A549 (cell line): ENCODE measurements at regions not wholly inside any gene's neighbourhood (a gene's known extent, or its start where the extent isn't known, plus 50 kb on each side); places are given as distances from the start of the nearest gene placed in this dataset.
A peak's percentile ranks its signal among the peaks of the same experiment; 100 is the strongest.
"Not testable (repeated sequence)": the region's sequence is repeated elsewhere in the genome, so short reads cannot be mapped to it uniquely, and the experiment has no call there.

Source experiments
- ATAC-seq, 2 experiments: fragments of 200-7000 bp in 1 of 2; fragments of >200 bp in 1 of 2; cut with Nextera tagmentation in 1 of 2; cut with Tn5 transposase in 1 of 2; 3 replicates each; pipeline versions ENCODE4 v1.8.0 to v1.9.1; 2018 to 2020; ENCODE audit warnings: mild to moderate bottlenecking in 1 of 2, moderate library complexity in 1 of 2
- CTCF ChIA-PET: fragments of 300-600 bp; sonication (Branson Sonifier 250); formaldehyde crosslinking; extraction: SDS; loops from one replicate; lab custom pipeline; 2021; ENCODE audit warnings: antibody characterized with exemption, inconsistent platforms; lab: Yijun Ruan, JAX
- POLR2A ChIA-PET: fragments of 350-600 bp; formaldehyde crosslinking; extraction: SDS; loops from one replicate; lab custom pipeline; 2021; ENCODE audit warnings: antibody characterized with exemption, inconsistent platforms; lab: Yijun Ruan, JAX
- DNase-seq, 2 experiments: peaks; one replicate each; pipeline versions ENCODE4 v3.0.0 to v3.0.0-alpha.2; 2011 to 2016; ENCODE audit warnings: low read depth in 1 of 2, low spot score in 1 of 2
- FAIRE-seq: peaks from 2 replicates; lab custom pipeline; 2011; peaks lifted over from hg19 to GRCh38; lab: Jason Lieb, UNC
- H3K27ac ChIP-seq, 2 experiments: fragments of >200 bp; sonication (Bioruptor Twin); formaldehyde crosslinking; 3 replicates each; pipeline ENCODE4 v1.5.1; 2016 to 2017
- H3K4me1 ChIP-seq: fragments of >200 bp; sonication (Bioruptor Twin); formaldehyde crosslinking; 3 replicates; pipeline ENCODE4 v1.6.1; 2016
- H3K4me2 ChIP-seq: fragments of >200 bp; sonication (Bioruptor Twin); formaldehyde crosslinking; 3 replicates; pipeline ENCODE4 v1.6.1; 2016
- H3K4me3 ChIP-seq: fragments of >200 bp; sonication (Bioruptor Twin); formaldehyde crosslinking; 3 replicates; pipeline ENCODE4 v1.5.1; 2016
- H3K9me3 ChIP-seq: fragments of >200 bp; sonication (Bioruptor Twin); formaldehyde crosslinking; 3 replicates; pipeline ENCODE4 v1.6.1; 2016
- BHLHE40 ChIP-seq: IDR thresholded peaks from 2 replicates; pipeline ENCODE4 v1.6.1; 2012; ENCODE audit warnings: low read depth, low read length, inconsistent platforms
- CBX8 ChIP-seq: fragments of 200-600 bp; sonication (generic); IDR thresholded peaks from 2 replicates; pipeline ENCODE4 v1.6.1; 2016
- CHD2 ChIP-seq: fragments of 150-350 bp; IDR thresholded peaks from 2 replicates; pipeline ENCODE4 v1.6.1; 2014; ENCODE audit warnings: low read length; ENCODE audit not compliant: partially characterized antibody
- CHD4 ChIP-seq: fragments of 200-600 bp; sonication (generic); IDR thresholded peaks from 2 replicates; pipeline ENCODE4 v1.6.1; 2016; ENCODE audit warnings: antibody characterized with exemption, mild to moderate bottlenecking, borderline replicate concordance
- EHMT2 ChIP-seq: fragments of 200-600 bp; sonication (generic); IDR thresholded peaks from 2 replicates; pipeline ENCODE4 v1.6.1; 2016; ENCODE audit warnings: antibody characterized with exemption, low read depth, mild to moderate bottlenecking, moderate library complexity
- ESRRA ChIP-seq: fragments of 150-350 bp; IDR thresholded peaks from 2 replicates; pipeline ENCODE4 v1.6.1; 2014; ENCODE audit warnings: mild to moderate bottlenecking, low read length, borderline replicate concordance
- FOXS1 ChIP-seq: fragments of 250-450 bp; sonication (Bioruptor Pico); IDR thresholded peaks from 2 replicates; pipeline ENCODE4 v1.5.0; 2020; ENCODE audit warnings: mild to moderate bottlenecking, moderate library complexity
- HDAC2 ChIP-seq: fragments of 200-600 bp; sonication (generic); IDR thresholded peaks from 2 replicates; pipeline ENCODE4 v1.6.1; 2016
- HEYL ChIP-seq: fragments of 250-450 bp; sonication (Bioruptor Pico); IDR thresholded peaks from 2 replicates; pipeline ENCODE4 v1.8.0; 2021; ENCODE audit warnings: mild to moderate bottlenecking, moderate library complexity
- HOXA7 ChIP-seq: fragments of 250-450 bp; sonication (Bioruptor Pico); IDR thresholded peaks from 2 replicates; pipeline ENCODE4 v1.5.0; 2020; ENCODE audit warnings: mild to moderate bottlenecking, moderate library complexity
- HOXB5 ChIP-seq: fragments of 250-450 bp; sonication (Bioruptor Pico); IDR thresholded peaks from 2 replicates; pipeline ENCODE4 v1.5.0; 2020; ENCODE audit warnings: mild to moderate bottlenecking, moderate library complexity
- JUN ChIP-seq, 2 experiments: fragments of >200 bp; sonication (Bioruptor Twin); formaldehyde crosslinking; IDR thresholded peaks; 2 replicates in 1 of 2; 3 replicates in 1 of 2; pipeline ENCODE4 v1.6.1; 2016 to 2017
- JUNB ChIP-seq: fragments of >200 bp; sonication (Bioruptor Twin); formaldehyde crosslinking; IDR thresholded peaks from 2 replicates; pipeline ENCODE4 v1.6.1; 2016
- KDM5A ChIP-seq: fragments of 200-600 bp; sonication (generic); IDR thresholded peaks from 2 replicates; pipeline ENCODE4 v1.6.1; 2016; ENCODE audit warnings: antibody characterized with exemption, mild to moderate bottlenecking
- MAFK ChIP-seq: fragments of 450-650 bp; IDR thresholded peaks from 2 replicates; pipeline ENCODE4 v1.6.1; 2014; ENCODE audit not compliant: partially characterized antibody
- NPAS2 ChIP-seq: fragments of 250-450 bp; sonication (Bioruptor Pico); IDR thresholded peaks from 2 replicates; pipeline ENCODE4 v1.8.0; 2022; ENCODE audit warnings: mild to moderate bottlenecking, moderate library complexity, borderline replicate concordance
- NR3C1 ChIP-seq: fragments of >200 bp; sonication (Bioruptor Twin); formaldehyde crosslinking; IDR thresholded peaks from 3 replicates; pipeline ENCODE4 v1.6.1; 2017
- PHF8 ChIP-seq: fragments of 200-600 bp; sonication (generic); IDR thresholded peaks from 2 replicates; pipeline ENCODE4 v1.6.1; 2016; ENCODE audit warnings: low read depth, mild to moderate bottlenecking, antibody characterized with exemption, moderate library complexity, borderline replicate concordance
- RNF2 ChIP-seq: fragments of 200-600 bp; sonication (generic); IDR thresholded peaks from 2 replicates; pipeline ENCODE4 v1.6.1; 2016; ENCODE audit warnings: low read depth, mild to moderate bottlenecking, antibody characterized with exemption, moderate library complexity, borderline replicate concordance
- SMC3 ChIP-seq: fragments of >200 bp; sonication (Bioruptor Twin); formaldehyde crosslinking; IDR thresholded peaks from 3 replicates; pipeline ENCODE4 v1.6.1; 2018; ENCODE audit warnings: inconsistent platforms
- TP53 ChIP-seq: fragments of 250-450 bp; sonication (Bioruptor Pico); IDR thresholded peaks from 2 replicates; pipeline ENCODE4 v1.5.0; 2021; ENCODE audit warnings: mild to moderate bottlenecking, moderate library complexity
- WGBS: methylation state at CpG from one replicate; pipeline ENCODE4 v1.1.6; 2017; ENCODE audit errors: missing lambda C conversion rate; 5-methylcytosine and 5-hydroxymethylcytosine counted together
- TF ChIP-seq, protein P1 (sequence below): fragments of >200 bp; sonication (Bioruptor Twin); formaldehyde crosslinking; IDR thresholded peaks from 3 replicates; pipeline ENCODE4 v1.5.1; 2016
- TF ChIP-seq, protein P2 (sequence below): fragments of >200 bp; sonication (Bioruptor Twin); formaldehyde crosslinking; IDR thresholded peaks from 3 replicates; pipeline ENCODE4 v1.6.1; 2016

DNA sequence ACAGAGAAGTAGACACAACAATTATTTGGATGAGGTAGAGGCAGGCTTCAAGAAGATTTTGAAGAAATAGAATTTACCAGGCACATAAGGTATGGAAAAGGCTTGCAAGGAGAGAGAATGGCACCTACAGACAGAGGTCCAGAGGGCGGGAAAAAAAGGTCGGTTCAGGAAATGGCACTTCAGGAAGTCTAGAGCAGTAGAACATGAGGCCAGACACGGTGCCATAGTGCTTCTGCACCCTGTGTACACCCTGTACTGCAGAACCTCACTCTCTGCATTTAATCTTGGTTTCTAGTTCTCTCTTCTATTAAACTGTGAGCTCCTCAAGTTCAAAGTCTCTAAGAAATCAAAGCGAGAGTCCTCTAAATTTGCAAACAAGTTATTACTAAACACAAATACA, 113.4 kb upstream of the C2CD4B start:
- DNase-seq (no peak), FAIRE-seq (no peak), ATAC-seq (no peak; a peak in 1 of 6 replicates)
- Histone ChIP-seq H3K9me3 (no peaks in the 10 kb centered on the region), H3K4me1 (no peaks in the 10 kb centered on the region), H3K4me2 (no peak overlapping the region), H3K27ac (no peak overlapping the region), H3K4me3 (no peak overlapping the region)
- WGBS, result 37% methylated on average over 4 of the region's 4 CpGs
- CTCF ChIA-PET, result interaction anchor here (1.2 to 1.3 kb wide), 3 partner anchors 8 to 28 kb away, joined by 3 to 4 read pairs (median 3); no protein-coding TSS in a partner anchor
- POLR2A ChIA-PET, result no interaction called here
- TF ChIP-seq PHF8 (no peak), FOXS1 (no peak), HDAC2 (no peak), TP53 (CRISPR knock-in tag) (no peak), KDM5A (no peak), CHD4 (no peak), JUN (IDR thresholded peaks at IDR 0.05) (no peak)
- TF ChIP-seq, protein P1, sequence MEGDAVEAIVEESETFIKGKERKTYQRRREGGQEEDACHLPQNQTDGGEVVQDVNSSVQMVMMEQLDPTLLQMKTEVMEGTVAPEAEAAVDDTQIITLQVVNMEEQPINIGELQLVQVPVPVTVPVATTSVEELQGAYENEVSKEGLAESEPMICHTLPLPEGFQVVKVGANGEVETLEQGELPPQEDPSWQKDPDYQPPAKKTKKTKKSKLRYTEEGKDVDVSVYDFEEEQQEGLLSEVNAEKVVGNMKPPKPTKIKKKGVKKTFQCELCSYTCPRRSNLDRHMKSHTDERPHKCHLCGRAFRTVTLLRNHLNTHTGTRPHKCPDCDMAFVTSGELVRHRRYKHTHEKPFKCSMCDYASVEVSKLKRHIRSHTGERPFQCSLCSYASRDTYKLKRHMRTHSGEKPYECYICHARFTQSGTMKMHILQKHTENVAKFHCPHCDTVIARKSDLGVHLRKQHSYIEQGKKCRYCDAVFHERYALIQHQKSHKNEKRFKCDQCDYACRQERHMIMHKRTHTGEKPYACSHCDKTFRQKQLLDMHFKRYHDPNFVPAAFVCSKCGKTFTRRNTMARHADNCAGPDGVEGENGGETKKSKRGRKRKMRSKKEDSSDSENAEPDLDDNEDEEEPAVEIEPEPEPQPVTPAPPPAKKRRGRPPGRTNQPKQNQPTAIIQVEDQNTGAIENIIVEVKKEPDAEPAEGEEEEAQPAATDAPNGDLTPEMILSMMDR, result no peak
- TF ChIP-seq, protein P2, sequence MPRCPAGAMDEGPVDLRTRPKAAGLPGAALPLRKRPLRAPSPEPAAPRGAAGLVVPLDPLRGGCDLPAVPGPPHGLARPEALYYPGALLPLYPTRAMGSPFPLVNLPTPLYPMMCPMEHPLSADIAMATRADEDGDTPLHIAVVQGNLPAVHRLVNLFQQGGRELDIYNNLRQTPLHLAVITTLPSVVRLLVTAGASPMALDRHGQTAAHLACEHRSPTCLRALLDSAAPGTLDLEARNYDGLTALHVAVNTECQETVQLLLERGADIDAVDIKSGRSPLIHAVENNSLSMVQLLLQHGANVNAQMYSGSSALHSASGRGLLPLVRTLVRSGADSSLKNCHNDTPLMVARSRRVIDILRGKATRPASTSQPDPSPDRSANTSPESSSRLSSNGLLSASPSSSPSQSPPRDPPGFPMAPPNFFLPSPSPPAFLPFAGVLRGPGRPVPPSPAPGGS, result no peak

DNA sequence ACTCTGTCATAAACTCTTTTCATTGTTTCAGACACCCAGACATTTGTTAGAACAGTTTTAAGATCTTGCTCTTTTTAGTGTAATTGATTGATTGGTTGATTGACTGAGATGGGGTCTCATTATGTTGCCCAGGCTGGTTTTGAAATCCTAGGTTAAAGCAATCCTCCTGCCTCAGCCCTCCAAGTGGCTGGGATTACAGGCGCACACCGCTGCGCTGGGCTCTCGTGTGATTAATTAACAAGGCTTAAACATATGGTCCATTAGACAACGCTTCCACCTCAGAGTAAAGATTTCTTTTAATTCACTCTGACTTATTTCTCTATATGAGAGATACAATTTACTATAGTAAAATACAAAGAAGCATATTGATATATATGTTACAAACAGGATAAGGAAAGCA, 114.0 kb upstream of the C2CD4B start:
- DNase-seq (no peak), FAIRE-seq (peak; percentile 65), ATAC-seq (no peak)
- WGBS, result 80% methylated on average over 5 of the region's 5 CpGs
- no peak overlapping the region for H3K4me3 ChIP-seq
- CTCF ChIA-PET, result interaction anchor here (1.0 to 1.4 kb wide), 3 partner anchors 12 to 25 kb away, joined by 3 to 4 read pairs (median 3); no protein-coding TSS in a partner anchor
- no peaks in the 10 kb centered on the region for H3K9me3 ChIP-seq
- no peak for TF ChIP-seq SMC3
- no peak for TF ChIP-seq HOXA7
- TF ChIP-seq NR3C1, result no peak
- no peak for TF ChIP-seq CHD2
- no peak for TF ChIP-seq ESRRA
- no peak for TF ChIP-seq BHLHE40
- no peak for TF ChIP-seq CHD4
- TF ChIP-seq JUNB, result no peak
- no peak for TF ChIP-seq HEYL (CRISPR knock-in tag)
- H3K4me2 ChIP-seq, result no peak overlapping the region
- POLR2A ChIA-PET, result no interaction called here
- H3K27ac ChIP-seq, result no peak overlapping the region
- no peaks in the 10 kb centered on the region for H3K4me1 ChIP-seq

DNA sequence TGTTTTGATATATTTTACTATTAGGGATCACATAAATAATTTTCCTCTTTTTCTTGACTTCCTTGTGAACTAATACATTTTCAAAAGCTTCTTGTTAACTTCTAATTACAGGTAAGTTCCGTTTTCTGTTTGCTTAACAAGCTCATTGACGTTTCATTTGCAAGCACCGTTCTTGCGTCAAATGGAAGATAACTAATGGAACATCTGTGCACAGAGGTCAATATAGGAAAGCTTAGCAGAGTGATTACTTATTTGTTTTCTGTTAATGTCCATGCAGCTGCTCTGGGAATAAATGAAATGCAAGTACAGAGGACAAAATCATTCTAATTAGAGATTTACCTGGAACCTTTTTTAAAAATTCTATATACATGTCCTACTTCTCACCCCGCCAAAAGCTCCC, 115.5 kb upstream of the C2CD4B start:
- ChIA-PET POLR2A (no interaction called here), CTCF (interaction anchor here (1.4 to 1.8 kb wide), 3 partner anchors 10 to 27 kb away, joined by 3 to 7 read pairs (median 6); no protein-coding TSS in a partner anchor)
- no peak for ATAC-seq
- DNase-seq, result no peak
- WGBS, result 41% methylated on average over 5 of the region's 5 CpGs
- Histone ChIP-seq H3K4me2 (no peak overlapping the region), H3K4me3 (no peak overlapping the region), H3K27ac (no peak overlapping the region), H3K9me3 (no peaks in the 10 kb centered on the region), H3K4me1 (no peaks in the 10 kb centered on the region)
- FAIRE-seq, result peak; percentile 61
- TF ChIP-seq MAFK (no peak), HOXB5 (CRISPR knock-in tag) (no peak), CBX8 (peak; percentile 97), RNF2 (peak; percentile 97; the same call in 1 of the 2 replicates), NPAS2 (CRISPR knock-in tag) (no peak), EHMT2 (no peak)

DNA sequence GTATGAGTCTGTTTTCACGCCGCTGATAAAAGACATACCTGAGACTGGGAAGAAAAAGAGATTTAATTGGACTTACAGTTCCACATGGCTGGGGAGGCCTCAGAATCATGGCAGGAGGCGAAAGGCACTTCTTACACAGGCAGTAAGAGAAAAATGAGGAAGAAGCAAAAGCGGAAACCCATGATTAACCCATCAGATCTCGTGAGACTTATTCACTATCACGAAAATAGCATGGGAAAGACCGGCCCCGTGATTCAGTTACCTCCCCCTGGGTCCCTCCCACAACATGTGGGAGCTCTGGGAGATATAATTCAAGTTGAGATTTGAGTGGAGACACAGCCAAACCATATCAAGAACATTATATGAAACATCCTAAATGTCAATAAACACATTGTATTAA, 116.7 kb upstream of the C2CD4B start:
- DNase-seq, H3K4me3 ChIP-seq, H3K4me1 ChIP-seq, FAIRE-seq, H3K27ac ChIP-seq, H3K9me3 ChIP-seq, POLR2A ChIA-PET, ATAC-seq, H3K4me2 ChIP-seq: not testable (repeated sequence)
- CTCF ChIA-PET, result interaction anchor here (1.8 kb wide), 1 partner anchor 28 kb away, joined by 7 read pairs; no protein-coding TSS in a partner anchor
- WGBS, result 48% methylated on average over 8 of the region's 8 CpGs
